A673 (cell line): ENCODE measurements at regions not wholly inside any gene's neighbourhood (a gene's known extent, or its start where the extent isn't known, plus 50 kb on each side); places are given as distances from the start of the nearest gene placed in this dataset.

Source experiments
- CTCF ChIP-seq: fragments of 300-800, 200-600 bp; sonication (generic); conservative IDR thresholded peaks from 2 replicates; pipeline ENCODE4 v1.5.1; 2017; ENCODE audit warnings: low read depth, mild to moderate bottlenecking, antibody characterized with exemption, low read length, moderate library complexity, mixed read lengths
- EZH2 ChIP-seq: fragments of 200-600 bp; sonication (generic); IDR thresholded peaks from 2 replicates; pipeline ENCODE4 v1.6.1; 2017; ENCODE audit warnings: borderline replicate concordance, low read depth, mild to moderate bottlenecking, mixed read lengths, antibody characterized with exemption, low read length; ENCODE audit not compliant: poor library complexity, severe bottlenecking

GRCh38 chr20:60338556-60338955 is 380.3 kb downstream of the CDH26 start:
- no peak for TF ChIP-seq CTCF
- TF ChIP-seq EZH2: no peak
